GM12874 (cell line): ENCODE measurements at regions not wholly inside any gene's neighbourhood (a gene's known extent, or its start where the extent isn't known, plus 50 kb on each side); places are given as distances from the start of the nearest gene placed in this dataset.

Source experiments
- TF ChIP-seq, protein P1 (sequence below): IDR thresholded peaks from 2 replicates; pipeline ENCODE4 v1.5.1; 2011; ENCODE audit warnings: low read depth, mild to moderate bottlenecking, control low read depth, low read length, moderate library complexity; ENCODE audit not compliant: insufficient read depth

DNA sequence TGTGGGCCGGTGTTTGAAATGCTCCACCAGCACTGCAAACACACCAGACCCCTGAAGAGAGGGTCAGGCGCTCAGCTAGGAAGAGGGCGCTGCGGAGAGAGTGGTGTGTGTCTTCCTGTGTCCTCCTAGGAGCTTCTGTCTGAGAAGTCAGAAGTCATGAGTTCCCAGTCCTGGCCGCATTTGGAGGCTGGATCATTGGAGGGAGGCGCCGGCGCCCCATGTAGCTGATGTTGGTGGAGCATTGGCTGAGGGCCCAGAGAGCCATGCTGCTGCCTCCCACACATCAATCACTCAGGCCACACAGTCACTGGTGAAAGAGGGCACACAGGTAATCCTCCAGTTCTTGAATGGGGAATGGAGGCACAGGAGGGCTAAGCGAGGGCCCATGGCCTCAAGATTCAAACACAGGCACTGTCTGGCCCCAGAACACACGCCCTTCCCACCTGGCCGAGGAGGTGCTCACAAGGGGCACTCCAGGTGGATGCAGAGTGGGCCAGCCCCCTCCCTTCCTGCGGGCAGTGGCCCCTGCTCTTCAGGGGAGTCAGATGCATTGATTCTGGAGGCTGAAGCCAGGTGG is 66.3 kb downstream of the RRM2 start:
- TF ChIP-seq, protein P1, sequence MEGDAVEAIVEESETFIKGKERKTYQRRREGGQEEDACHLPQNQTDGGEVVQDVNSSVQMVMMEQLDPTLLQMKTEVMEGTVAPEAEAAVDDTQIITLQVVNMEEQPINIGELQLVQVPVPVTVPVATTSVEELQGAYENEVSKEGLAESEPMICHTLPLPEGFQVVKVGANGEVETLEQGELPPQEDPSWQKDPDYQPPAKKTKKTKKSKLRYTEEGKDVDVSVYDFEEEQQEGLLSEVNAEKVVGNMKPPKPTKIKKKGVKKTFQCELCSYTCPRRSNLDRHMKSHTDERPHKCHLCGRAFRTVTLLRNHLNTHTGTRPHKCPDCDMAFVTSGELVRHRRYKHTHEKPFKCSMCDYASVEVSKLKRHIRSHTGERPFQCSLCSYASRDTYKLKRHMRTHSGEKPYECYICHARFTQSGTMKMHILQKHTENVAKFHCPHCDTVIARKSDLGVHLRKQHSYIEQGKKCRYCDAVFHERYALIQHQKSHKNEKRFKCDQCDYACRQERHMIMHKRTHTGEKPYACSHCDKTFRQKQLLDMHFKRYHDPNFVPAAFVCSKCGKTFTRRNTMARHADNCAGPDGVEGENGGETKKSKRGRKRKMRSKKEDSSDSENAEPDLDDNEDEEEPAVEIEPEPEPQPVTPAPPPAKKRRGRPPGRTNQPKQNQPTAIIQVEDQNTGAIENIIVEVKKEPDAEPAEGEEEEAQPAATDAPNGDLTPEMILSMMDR, result no peak

DNA sequence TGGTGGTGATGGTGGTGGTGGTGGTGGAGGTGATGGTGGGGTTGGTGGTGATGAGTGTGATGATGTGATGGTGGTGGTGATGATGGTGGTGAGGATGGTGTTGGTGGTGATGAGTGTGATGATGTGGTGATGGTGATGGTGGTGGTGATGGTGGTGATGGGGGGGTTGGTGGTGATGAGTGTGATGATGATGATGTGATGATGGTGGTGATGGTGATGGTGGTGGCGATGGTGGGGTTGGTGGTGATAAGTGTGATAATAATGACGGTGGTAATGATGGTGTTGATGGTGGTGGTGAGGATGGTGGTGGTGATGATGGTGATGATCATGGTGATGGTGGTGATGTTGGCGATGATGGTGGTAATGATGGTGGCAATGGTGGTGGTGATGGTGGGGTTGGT is 67.7 kb downstream of the RRM2 start:
- TF ChIP-seq, protein P1, result no peak

DNA sequence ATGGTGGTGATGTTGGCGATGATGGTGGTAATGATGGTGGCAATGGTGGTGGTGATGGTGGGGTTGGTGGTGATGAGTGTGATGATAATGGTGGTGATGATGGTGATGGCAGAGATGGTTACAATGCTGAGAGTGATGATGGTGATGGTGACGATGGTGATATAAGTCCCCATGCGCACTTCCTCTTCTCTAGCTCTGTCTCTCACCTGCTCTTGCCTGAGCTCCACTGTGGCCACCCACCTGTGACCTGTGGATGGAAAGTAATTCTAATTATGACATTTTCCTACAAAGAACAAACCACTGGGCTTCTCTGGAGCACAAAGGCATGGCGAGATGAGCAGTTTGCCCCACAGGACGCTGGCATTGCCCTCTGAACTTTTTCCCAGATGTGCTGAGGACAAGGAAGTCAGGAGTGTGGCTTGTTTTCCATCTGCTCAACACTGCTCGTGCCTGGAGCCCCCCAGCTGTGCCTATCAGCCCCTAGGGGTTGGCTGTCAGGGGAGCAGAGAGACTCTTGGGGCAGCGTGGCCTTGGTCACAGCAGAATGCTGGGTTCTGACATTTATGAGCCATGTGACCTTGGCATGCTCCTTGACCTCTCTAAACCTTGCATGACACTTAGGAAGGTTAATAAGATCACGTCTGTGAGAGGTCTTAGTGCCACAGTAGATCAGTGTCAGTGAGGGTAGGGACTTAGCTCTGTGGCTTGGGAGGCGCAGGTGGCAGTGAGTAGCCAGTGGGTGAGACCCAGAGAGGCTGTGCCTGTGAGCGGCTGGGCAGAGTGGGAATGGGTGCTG is 68.4 kb downstream of the RRM2 start:
- TF ChIP-seq, protein P1, result no peak

DNA sequence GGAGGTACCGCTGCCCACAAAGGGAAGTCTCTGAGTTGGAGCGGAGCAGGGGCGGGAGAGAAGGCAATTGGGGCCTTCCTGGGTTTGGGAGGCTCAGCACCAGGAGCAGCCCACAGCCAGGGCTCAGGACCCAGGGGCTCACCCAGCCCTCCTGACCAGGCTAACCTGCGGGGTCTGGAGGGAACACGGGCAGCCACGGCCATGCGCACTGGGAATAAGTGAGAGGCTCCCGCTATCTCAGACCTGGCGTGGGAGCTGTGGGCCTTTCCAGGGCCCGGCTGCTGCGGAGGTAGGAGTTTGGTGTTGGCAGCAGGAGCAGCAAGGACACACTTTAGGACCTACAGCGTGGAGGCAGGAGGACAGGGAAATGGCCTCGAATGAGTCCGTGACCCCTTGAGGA is 69.0 kb downstream of the RRM2 start:
- TF ChIP-seq, protein P1, result no peak

DNA sequence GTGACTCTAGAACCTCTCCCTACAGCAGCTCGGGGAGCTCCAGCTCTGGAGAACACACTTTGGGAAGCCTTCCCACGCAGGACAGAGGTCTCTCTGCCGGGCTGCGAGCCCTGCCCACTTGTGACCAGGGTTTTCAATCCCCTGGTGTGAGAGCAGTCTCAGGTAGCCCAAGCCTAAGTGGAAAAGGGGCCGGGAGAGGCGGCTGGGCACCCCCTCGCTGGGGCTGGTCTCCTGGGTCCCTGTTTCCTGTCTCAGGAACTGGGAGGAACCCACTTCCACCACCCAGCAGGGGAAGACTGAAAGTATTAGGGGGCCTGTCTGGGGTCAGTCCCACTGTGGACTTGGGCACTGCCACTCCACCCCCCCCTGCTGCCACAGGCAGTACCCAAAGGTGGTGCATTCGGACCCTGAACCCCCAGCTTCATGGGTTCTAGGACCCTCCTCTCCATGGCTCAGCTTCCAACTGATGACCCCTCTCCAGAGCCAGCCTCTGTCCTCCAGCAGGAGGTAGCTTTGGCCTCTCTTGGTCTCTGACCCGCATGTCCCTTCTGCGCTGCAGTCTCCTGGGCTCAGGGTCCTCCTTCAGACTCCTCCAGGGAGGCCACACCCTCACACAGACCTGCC is 70.0 kb downstream of the RRM2 start:
- TF ChIP-seq, protein P1, result no peak

DNA sequence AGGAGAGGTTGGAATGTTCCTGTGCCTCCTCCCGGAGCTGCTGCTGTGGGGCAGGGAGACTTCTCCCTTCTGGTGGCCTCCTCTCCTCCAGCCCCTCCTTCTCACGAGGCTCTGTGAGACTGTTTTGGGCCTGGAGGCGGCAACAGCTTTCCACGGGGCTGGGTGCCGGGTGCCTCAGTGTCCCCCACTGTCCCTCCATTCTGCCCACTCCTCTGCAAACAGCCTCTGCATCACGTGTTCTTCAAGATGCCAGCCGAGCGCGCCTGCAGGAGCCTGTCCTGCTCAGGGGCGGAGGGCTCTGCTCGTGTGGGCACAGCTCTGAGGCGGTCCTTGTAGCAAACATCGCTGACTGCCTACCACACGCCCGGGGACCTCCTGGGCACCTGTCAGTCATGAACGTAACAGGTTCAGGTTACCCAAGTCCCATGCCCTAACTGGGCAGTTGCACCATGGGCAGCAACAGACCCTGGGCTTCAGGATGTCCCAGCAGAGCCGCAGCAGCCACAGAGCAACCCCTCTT is 70.8 kb downstream of the RRM2 start:
- TF ChIP-seq, protein P1, result no peak
